ENCODE measurements at regions not wholly inside any gene's neighbourhood (a gene's known extent, or its start where the extent isn't known, plus 50 kb on each side); places are given as distances from the start of the nearest gene placed in this dataset.

DNA sequence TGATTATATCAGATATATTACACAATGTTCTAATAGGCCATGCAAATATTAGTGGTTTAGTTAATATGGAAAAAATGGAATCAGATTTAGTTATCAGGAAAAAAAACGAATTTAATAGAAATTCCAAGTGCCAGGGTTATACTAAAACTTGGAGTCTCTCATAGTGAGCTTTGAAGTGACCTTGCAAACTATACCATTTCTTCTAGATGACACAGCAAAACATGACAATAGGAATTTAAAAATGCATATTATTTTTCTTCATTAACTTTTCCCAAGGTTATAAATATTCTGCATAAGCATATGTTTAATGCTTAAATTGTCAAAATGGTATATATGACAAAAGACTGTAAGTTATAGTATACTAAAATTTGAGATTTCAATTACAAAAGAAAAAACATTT is 250.1 kb upstream of the DCN start:
- TF ChIP-seq, protein P1, sequence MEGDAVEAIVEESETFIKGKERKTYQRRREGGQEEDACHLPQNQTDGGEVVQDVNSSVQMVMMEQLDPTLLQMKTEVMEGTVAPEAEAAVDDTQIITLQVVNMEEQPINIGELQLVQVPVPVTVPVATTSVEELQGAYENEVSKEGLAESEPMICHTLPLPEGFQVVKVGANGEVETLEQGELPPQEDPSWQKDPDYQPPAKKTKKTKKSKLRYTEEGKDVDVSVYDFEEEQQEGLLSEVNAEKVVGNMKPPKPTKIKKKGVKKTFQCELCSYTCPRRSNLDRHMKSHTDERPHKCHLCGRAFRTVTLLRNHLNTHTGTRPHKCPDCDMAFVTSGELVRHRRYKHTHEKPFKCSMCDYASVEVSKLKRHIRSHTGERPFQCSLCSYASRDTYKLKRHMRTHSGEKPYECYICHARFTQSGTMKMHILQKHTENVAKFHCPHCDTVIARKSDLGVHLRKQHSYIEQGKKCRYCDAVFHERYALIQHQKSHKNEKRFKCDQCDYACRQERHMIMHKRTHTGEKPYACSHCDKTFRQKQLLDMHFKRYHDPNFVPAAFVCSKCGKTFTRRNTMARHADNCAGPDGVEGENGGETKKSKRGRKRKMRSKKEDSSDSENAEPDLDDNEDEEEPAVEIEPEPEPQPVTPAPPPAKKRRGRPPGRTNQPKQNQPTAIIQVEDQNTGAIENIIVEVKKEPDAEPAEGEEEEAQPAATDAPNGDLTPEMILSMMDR (IDR thresholded peaks at IDR 0.05; ENCODE audit: low read length) = no peak
- TF ChIP-seq EZH2 (optimal IDR thresholded peaks at IDR 0.05; ENCODE audit: low read depth, low read length) = no peak
- no peak for TF ChIP-seq EZH2phosphoT487 (IDR thresholded peaks at IDR 0.05; ENCODE audit: low read length)
